ENCODE measurements at regions not wholly inside any gene's neighbourhood (a gene's known extent, or its start where the extent isn't known, plus 50 kb on each side); places are given as distances from the start of the nearest gene placed in this dataset.
"Not testable (repeated sequence)": the region's sequence is repeated elsewhere in the genome, so short reads cannot be mapped to it uniquely, and the experiment has no call there.

DNA sequence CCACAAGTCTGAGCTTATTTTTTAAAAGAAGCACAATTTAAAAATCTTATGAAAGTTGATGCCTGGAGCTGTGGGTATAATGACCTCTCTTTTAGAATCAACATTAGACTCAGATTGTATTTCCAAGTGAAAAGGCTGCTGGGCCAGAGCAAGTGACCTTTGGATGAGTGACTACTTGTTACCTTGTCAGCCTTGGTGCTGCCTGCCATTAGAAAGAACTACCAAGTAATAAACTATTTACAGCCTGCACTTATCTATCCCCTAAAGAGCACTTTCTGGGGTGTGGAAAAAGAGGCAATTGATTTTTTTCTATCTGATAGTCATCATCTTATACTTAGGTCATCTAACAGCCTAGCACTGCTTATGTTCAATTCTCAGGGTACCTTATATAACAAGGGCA, 134.9 kb upstream of the FBXL17 start:
- Histone ChIP-seq H3K27ac (ENCODE audit: low read length) (no peak overlapping the region), H3K27me3 (ENCODE audit: control insufficient read depth, insufficient read depth, low read length) (no peaks in the 10 kb centered on the region), H3K9me3 (replicated peaks; ENCODE audit: control insufficient read depth, low read depth, low read length) (no peaks in the 10 kb centered on the region), H3K36me3 (ENCODE audit: control insufficient read depth, insufficient read depth, low read length) (no peaks in the 10 kb centered on the region), H3K4me3 (ENCODE audit: low read length) (no peak overlapping the region), H3K4me1 (ENCODE audit: control insufficient read depth, insufficient read depth, low read length) (no peaks in the 10 kb centered on the region)
- DNase-seq = no peak

DNA sequence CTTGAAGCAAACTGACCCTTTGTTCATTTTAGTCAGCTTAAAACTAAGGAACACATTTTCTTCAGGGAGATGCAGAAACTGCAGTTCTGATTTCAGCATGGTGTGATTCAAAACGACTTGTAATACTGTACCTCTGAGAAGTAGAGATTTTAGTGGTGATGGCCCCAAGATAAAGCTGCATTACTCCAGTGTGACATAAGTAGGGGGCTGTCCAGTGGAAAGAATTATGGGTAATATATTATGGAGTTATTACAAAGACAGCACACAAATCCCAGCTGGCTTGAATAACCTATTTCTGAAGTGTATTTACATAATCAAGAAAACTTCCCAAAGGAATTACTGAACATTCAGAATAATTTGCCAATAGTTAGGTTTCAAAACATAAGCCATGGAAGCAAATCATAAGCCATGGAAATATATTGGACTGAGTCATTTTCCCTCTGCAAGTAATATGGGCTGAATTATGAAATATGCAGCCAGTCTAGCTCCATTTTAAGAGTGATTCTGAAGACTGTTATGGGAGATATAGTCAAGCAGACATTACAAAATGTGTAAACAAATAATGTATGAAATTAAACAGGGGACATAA, 133.7 kb upstream of the FBXL17 start:
- peak; percentile 14 for DNase-seq
- Histone ChIP-seq H3K36me3 (ENCODE audit: control insufficient read depth, insufficient read depth, low read length) (no peaks in the 10 kb centered on the region), H3K27me3 (ENCODE audit: control insufficient read depth, insufficient read depth, low read length) (no peaks in the 10 kb centered on the region), H3K4me3 (ENCODE audit: low read length) (no peak overlapping the region), H3K27ac (ENCODE audit: low read length) (no peak overlapping the region), H3K4me1 (ENCODE audit: control insufficient read depth, insufficient read depth, low read length) (no peaks in the 10 kb centered on the region), H3K9me3 (replicated peaks; ENCODE audit: control insufficient read depth, low read depth, low read length) (no peaks in the 10 kb centered on the region)
- WGBS (ENCODE audit: insufficient coverage) = no CpG with 5 or more reads among the region's 1 CpG

DNA sequence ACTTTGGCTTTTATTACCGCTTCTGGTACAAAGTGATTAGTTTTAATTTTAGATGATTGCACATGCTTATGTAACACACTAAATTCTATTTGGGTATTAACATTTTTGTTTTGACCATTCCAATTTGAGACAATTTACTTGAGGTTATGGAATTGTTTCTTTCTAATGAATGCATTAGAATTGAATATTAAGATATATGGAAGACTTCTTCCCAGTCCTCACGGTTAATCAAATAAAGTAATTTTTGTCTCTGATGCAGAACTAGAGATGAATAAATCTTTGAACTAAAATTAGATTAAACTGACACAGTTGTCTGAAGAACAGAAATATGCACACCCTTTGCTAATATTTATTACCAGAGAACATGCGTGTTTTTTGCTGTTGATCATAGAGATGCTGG, 127.1 kb upstream of the FBXL17 start:
- WGBS (ENCODE audit: insufficient coverage) = no CpG with 5 or more reads among the region's 3 CpGs
- H3K27me3 ChIP-seq (ENCODE audit: control insufficient read depth, insufficient read depth, low read length) = no peaks in the 10 kb centered on the region
- no peak overlapping the region for H3K27ac ChIP-seq (ENCODE audit: low read length)
- no peaks in the 10 kb centered on the region for H3K4me1 ChIP-seq (ENCODE audit: control insufficient read depth, insufficient read depth, low read length)
- no peak for DNase-seq
- no peaks in the 10 kb centered on the region for H3K36me3 ChIP-seq (ENCODE audit: control insufficient read depth, insufficient read depth, low read length)
- H3K4me3 ChIP-seq (ENCODE audit: low read length) = no peak overlapping the region
- no peaks in the 10 kb centered on the region for H3K9me3 ChIP-seq (replicated peaks; ENCODE audit: control insufficient read depth, low read depth, low read length)

DNA sequence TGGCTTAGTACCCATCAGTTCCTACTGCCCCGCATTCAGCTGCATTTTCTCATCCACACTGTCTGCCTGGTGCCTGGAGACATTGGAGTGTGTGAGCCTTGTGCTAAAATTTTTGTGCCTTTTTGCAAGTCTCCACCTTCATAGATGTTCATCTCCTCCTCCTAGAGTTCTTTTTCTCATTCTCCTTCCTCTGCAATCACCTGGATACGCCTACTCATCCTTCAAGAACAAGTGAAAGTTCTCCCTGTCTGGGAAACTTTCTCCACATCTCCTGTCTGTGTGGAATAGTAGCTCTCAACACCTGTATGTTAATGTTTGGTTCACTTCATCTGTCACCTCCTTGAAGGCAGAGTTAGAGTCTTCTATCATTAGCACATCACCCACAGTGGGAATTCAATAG, 125.7 kb upstream of the FBXL17 start:
- no peak overlapping the region for H3K27ac ChIP-seq (ENCODE audit: low read length)
- H3K9me3 ChIP-seq (replicated peaks; ENCODE audit: control insufficient read depth, low read depth, low read length) = no peaks in the 10 kb centered on the region
- no peaks in the 10 kb centered on the region for H3K36me3 ChIP-seq (ENCODE audit: control insufficient read depth, insufficient read depth, low read length)
- H3K27me3 ChIP-seq (ENCODE audit: control insufficient read depth, insufficient read depth, low read length) = no peaks in the 10 kb centered on the region
- WGBS (ENCODE audit: insufficient coverage) = 100% methylated on average over 1 of the region's 2 CpGs
- no peaks in the 10 kb centered on the region for H3K4me1 ChIP-seq (ENCODE audit: control insufficient read depth, insufficient read depth, low read length)
- no peak for DNase-seq
- H3K4me3 ChIP-seq (ENCODE audit: low read length) = no peak overlapping the region

DNA sequence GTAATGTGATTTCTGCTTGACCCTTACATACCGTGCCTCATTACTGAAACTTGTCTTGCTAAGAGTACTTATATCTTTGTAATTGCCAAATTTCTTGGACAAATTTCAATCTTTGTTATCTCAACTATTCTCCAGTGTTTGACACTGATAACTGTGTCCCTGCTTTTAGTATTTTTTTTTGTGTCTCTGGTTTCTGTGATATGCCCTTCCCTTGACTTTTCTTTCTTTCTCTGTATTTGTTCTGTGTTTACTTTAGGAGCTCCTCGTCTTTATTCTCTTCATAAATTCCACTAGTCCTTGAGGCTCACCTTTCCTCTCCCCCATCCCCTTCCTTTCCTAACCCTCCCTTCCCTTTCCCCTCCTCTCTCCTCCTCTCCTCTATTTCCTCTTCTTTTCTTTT, 123.7 kb upstream of the FBXL17 start:
- WGBS (ENCODE audit: insufficient coverage) = 83% methylated on average over 1 of the region's 2 CpGs
- H3K9me3 ChIP-seq (replicated peaks; ENCODE audit: control insufficient read depth, low read depth, low read length) = no peaks in the 10 kb centered on the region
- H3K36me3 ChIP-seq (ENCODE audit: control insufficient read depth, insufficient read depth, low read length) = no peaks in the 10 kb centered on the region
- H3K4me1 ChIP-seq (ENCODE audit: control insufficient read depth, insufficient read depth, low read length) = no peaks in the 10 kb centered on the region
- H3K27ac ChIP-seq (ENCODE audit: low read length) = no peak overlapping the region
- DNase-seq = no peak
- H3K27me3 ChIP-seq (ENCODE audit: control insufficient read depth, insufficient read depth, low read length) = no peaks in the 10 kb centered on the region
- no peak overlapping the region for H3K4me3 ChIP-seq (ENCODE audit: low read length)

DNA sequence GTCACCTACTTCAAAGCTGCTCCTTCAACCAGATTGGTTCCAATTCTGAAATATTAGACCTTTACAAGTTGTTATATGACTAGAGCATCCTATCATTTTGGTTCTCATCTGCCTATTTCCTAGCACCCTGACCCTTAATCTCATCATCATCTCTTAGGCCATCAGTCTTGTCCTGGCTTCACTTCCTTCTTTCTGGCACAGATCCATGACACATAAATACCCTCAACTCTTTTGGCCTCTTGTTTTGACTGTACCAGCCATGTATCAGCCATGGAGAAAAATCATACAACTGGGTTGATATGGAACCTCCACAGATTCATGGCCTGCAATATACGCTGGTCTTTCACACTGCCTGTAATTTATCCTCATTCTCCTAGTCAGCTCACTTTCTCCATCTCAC, 123.1 kb upstream of the FBXL17 start:
- WGBS (ENCODE audit: insufficient coverage) = 75% methylated on average over 1 of the region's 1 CpG
- Histone ChIP-seq H3K27ac (ENCODE audit: low read length) (no peak overlapping the region), H3K4me3 (ENCODE audit: low read length) (no peak overlapping the region), H3K36me3 (ENCODE audit: control insufficient read depth, insufficient read depth, low read length) (no peaks in the 10 kb centered on the region), H3K27me3 (ENCODE audit: control insufficient read depth, insufficient read depth, low read length) (no peaks in the 10 kb centered on the region), H3K9me3 (replicated peaks; ENCODE audit: control insufficient read depth, low read depth, low read length) (peaks cover 2% of the 10 kb centered on the region), H3K4me1 (ENCODE audit: control insufficient read depth, insufficient read depth, low read length) (no peaks in the 10 kb centered on the region)
- DNase-seq = no peak

DNA sequence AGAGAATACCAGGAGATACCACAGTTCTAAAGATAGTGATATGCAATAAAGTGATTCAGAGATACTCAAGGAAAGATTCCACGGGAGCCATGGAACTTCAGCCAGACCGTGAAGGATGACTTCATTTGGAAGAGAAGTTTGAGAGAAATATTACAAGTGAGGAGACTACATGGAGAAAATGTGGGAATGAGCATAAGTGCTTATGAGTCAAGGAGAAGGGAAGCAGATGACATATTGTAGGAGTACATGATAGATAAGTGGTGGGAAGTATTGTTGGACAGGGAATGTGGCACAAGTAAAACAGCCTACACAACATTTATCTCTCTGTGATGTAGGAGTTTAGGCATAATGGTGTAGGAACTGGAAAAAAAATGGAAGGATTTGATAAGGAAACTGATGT, 122.1 kb upstream of the FBXL17 start:
- no peaks in the 10 kb centered on the region for H3K4me1 ChIP-seq (ENCODE audit: control insufficient read depth, insufficient read depth, low read length)
- WGBS (ENCODE audit: insufficient coverage) = 77% methylated on average over 2 of the region's 2 CpGs
- H3K27ac ChIP-seq (ENCODE audit: low read length) = no peak overlapping the region
- no peaks in the 10 kb centered on the region for H3K36me3 ChIP-seq (ENCODE audit: control insufficient read depth, insufficient read depth, low read length)
- H3K9me3 ChIP-seq (replicated peaks; ENCODE audit: control insufficient read depth, low read depth, low read length) = peaks cover 2% of the 10 kb centered on the region
- H3K4me3 ChIP-seq (ENCODE audit: low read length) = no peak overlapping the region
- DNase-seq = no peak
- H3K27me3 ChIP-seq (ENCODE audit: control insufficient read depth, insufficient read depth, low read length) = no peaks in the 10 kb centered on the region

DNA sequence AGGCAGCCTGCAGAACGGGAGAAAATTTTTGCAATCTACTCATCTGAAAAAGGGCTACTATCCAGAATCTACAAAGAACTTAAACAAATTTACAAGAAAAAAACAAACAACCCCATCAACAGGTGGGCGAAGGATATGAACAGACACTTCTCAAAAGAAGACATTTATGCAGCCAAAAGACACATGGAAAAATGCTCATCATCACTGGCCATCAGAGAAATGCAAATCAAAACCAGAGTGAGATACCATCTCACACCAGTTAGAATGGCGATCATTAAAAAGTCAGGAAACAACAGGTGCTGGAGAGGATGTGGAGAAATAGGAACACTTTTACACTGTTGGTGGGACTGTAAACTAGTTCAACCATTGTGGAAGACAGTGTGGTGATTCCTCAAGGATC, 113.7 kb upstream of the FBXL17 start:
- H3K36me3 ChIP-seq (ENCODE audit: control insufficient read depth, insufficient read depth, low read length); DNase-seq; H3K4me1 ChIP-seq (ENCODE audit: control insufficient read depth, insufficient read depth, low read length); H3K27ac ChIP-seq (ENCODE audit: low read length); H3K27me3 ChIP-seq (ENCODE audit: control insufficient read depth, insufficient read depth, low read length); H3K9me3 ChIP-seq (replicated peaks; ENCODE audit: control insufficient read depth, low read depth, low read length); H3K4me3 ChIP-seq (ENCODE audit: low read length): not testable (repeated sequence)
- no CpG with 5 or more reads among the region's 3 CpGs for WGBS (ENCODE audit: insufficient coverage)

DNA sequence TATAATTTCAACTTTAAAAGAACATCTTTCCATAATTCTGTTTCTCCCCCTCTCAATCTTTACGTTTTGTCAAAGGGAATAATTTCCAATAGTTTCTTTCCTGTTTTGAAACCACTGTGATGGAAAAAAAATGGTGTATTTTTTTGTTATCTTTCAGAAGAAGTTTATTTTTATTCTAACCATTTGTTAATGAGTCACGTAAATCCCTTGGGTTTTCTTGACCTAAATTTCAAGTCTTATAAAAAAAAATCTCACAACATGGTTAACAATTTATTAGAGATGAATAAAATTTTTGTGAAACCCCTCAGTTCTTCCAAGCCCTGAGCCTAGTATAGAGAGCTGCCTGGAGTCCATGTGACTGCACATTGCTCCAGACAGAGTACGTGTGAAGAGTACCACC, 106.1 kb upstream of the FBXL17 start:
- no CpG with 5 or more reads among the region's 3 CpGs for WGBS (ENCODE audit: insufficient coverage)
- no peak overlapping the region for H3K4me3 ChIP-seq (ENCODE audit: low read length)
- H3K27ac ChIP-seq (ENCODE audit: low read length) = no peak overlapping the region
- no peaks in the 10 kb centered on the region for H3K4me1 ChIP-seq (ENCODE audit: control insufficient read depth, insufficient read depth, low read length)
- DNase-seq = no peak
- H3K9me3 ChIP-seq (replicated peaks; ENCODE audit: control insufficient read depth, low read depth, low read length) = peaks cover 4% of the 10 kb centered on the region
- H3K27me3 ChIP-seq (ENCODE audit: control insufficient read depth, insufficient read depth, low read length) = no peaks in the 10 kb centered on the region
- H3K36me3 ChIP-seq (ENCODE audit: control insufficient read depth, insufficient read depth, low read length) = no peaks in the 10 kb centered on the region

DNA sequence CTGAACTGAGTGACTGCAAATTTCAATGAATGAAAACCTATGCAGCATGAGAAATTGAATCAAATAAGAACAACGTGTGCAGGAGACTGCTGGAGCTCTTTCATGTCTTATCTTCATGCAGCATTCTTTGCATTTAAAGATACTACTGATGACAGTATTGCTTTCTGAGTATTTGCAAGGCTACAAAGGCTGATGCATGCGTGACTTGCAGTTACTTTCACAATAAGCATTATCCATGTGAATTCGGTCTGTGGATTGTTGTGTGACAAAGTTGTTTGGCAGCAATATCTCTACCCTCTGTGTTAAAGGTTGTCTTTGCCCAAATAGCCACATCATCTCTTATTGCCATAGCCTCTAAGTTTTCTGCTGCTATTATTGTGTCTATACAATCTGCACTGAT, 102.1 kb upstream of the FBXL17 start:
- no peaks in the 10 kb centered on the region for H3K27me3 ChIP-seq (ENCODE audit: control insufficient read depth, insufficient read depth, low read length)
- no CpG with 5 or more reads among the region's 3 CpGs for WGBS (ENCODE audit: insufficient coverage)
- no peak for DNase-seq
- H3K4me3 ChIP-seq (ENCODE audit: low read length) = no peak overlapping the region
- no peaks in the 10 kb centered on the region for H3K4me1 ChIP-seq (ENCODE audit: control insufficient read depth, insufficient read depth, low read length)
- no peak overlapping the region for H3K27ac ChIP-seq (ENCODE audit: low read length)
- H3K36me3 ChIP-seq (ENCODE audit: control insufficient read depth, insufficient read depth, low read length) = no peaks in the 10 kb centered on the region
- no peaks in the 10 kb centered on the region for H3K9me3 ChIP-seq (replicated peaks; ENCODE audit: control insufficient read depth, low read depth, low read length)

DNA sequence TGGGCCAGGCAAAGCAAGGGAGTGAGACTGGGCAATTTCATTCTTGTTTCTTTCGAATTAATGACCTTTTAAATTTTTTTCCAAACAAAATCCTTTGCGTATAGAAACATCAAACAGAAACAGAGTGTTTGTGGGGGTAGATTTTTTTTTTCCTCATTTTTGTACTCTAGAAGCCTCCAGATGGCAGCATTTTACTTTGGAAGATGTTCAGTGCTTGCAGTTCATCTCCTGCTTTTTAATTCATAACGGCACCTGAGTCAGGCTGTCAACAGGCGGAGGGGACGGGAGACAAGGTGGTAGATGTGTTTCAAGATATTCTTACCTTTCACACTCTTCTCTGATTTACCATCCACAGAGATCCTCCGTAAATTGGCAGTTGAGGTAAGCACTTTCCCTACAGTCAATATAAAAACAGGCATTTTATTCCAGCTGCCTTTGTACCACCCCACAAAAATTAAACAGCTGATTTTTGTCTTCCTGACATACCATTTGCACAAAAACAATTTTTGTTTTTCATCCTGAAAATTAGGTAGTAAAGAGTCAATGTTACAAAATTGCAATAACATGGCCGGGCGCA, 99.5 kb upstream of the FBXL17 start:
- DNase-seq = peak; percentile 45
- H3K27me3 ChIP-seq (ENCODE audit: control insufficient read depth, insufficient read depth, low read length) = no peaks in the 10 kb centered on the region
- H3K36me3 ChIP-seq (ENCODE audit: control insufficient read depth, insufficient read depth, low read length) = no peaks in the 10 kb centered on the region
- H3K4me3 ChIP-seq (ENCODE audit: low read length) = no peak overlapping the region
- H3K4me1 ChIP-seq (ENCODE audit: control insufficient read depth, insufficient read depth, low read length) = no peaks in the 10 kb centered on the region
- WGBS (ENCODE audit: insufficient coverage) = 71% methylated on average over 1 of the region's 8 CpGs
- no peaks in the 10 kb centered on the region for H3K9me3 ChIP-seq (replicated peaks; ENCODE audit: control insufficient read depth, low read depth, low read length)
- H3K27ac ChIP-seq (ENCODE audit: low read length) = no peak overlapping the region
